ENCODE measurements at regions not wholly inside any gene's neighbourhood (a gene's known extent, or its start where the extent isn't known, plus 50 kb on each side); places are given as distances from the start of the nearest gene placed in this dataset.

DNA sequence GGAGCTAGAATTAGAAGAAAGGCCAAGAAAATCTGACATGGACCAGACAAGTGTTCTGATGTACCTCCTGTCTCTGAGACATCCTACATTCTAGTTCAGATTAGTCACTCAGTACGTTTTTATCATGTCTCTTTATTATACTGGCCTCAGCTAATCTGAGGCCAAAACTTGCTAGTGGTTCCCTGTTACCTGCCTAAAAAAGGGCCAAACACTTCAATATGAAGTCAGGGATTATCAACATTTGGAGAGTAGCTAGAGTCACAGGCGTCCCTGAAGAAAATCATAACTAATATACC, 587.4 kb downstream of the PRELID2 start:
- TF ChIP-seq GABPA (IDR thresholded peaks at IDR 0.05; ENCODE audit: low read depth): no peak
- TF ChIP-seq CTCF (IDR thresholded peaks at IDR 0.05; ENCODE audit: insufficient read depth, low read length): no peak
